K562 (cell line): ENCODE measurements at regions not wholly inside any gene's neighbourhood (a gene's known extent, or its start where the extent isn't known, plus 50 kb on each side); places are given as distances from the start of the nearest gene placed in this dataset.

Source experiments
- ATAC-seq: fragments of 200-7000 bp; cut with Tn5 transposase; 3 replicates; pipeline ENCODE4 v1.9.1; 2020; ENCODE audit warnings: moderate library complexity
- BruUV-seq: library from RNA; stranded (reverse); fragments of 400-500 nt; replicated peaks from 2 replicates; lab custom pipeline; 2021; lab: Mats Ljungman, UMichigan
- CTCF ChIA-PET: fragments of 300-600 bp; formaldehyde crosslinking; extraction: SDS; loops from one replicate; lab custom pipeline; 2021; ENCODE audit warnings: low intra/inter-chr PET ratio; lab: Yijun Ruan, JAX
- POLR2A ChIA-PET: fragments of 300-600, 350-650 bp; sonication (Branson Sonifier 250); formaldehyde crosslinking; extraction: SDS; loops from one replicate; lab custom pipeline; 2021; ENCODE audit warnings: antibody characterized with exemption, inconsistent platforms; lab: Yijun Ruan, JAX
- DNase-seq, 4 experiments: peaks; one replicate each; pipeline versions ENCODE4 v3.0.0 to v3.0.0-alpha.2; 2011 to 2018; ENCODE audit warnings: low spot score in 3 of 4, mixed read lengths in 3 of 4; ENCODE audit errors: extremely low read depth in 1 of 4
- FAIRE-seq: peaks from 2 replicates; lab custom pipeline; 2011; peaks lifted over from hg19 to GRCh38; lab: Jason Lieb, UNC
- H2AFZ ChIP-seq: 2 replicates; pipeline ENCODE4 v1.6.0; 2011; ENCODE audit warnings: low read depth, low read length, control low read depth, inconsistent platforms
- H3K27ac ChIP-seq: fragments of 200-600 bp; 3 replicates; pipeline ENCODE4 v1.8.0; 2011; ENCODE audit warnings: low read depth, mild to moderate bottlenecking, control low read depth, inconsistent platforms, low read length, moderate library complexity, mixed read lengths; ENCODE audit errors: extremely low read depth
- H3K27me3 ChIP-seq, 2 experiments: fragments of 300-600 bp in 1 of 2; 2 replicates in 1 of 2; 3 replicates in 1 of 2; pipeline versions ENCODE4 v1.6.0 to v1.8.0; 2011; ENCODE audit warnings: inconsistent platforms in 2 of 2, low read length in 2 of 2, mild to moderate bottlenecking in 1 of 2, mixed read lengths in 1 of 2, moderate library complexity in 1 of 2; ENCODE audit not compliant: control insufficient read depth in 2 of 2, insufficient read depth in 2 of 2
- H3K36me3 ChIP-seq: fragments of 300-600 bp; 3 replicates; pipeline ENCODE4 v1.8.0; 2011; ENCODE audit warnings: mild to moderate bottlenecking, low read length, inconsistent platforms; ENCODE audit not compliant: control insufficient read depth, insufficient read depth
- H3K4me1 ChIP-seq, 2 experiments: fragments of 200-600 bp in 1 of 2; replicated peaks in 1 of 2; 2 replicates in 1 of 2; 3 replicates in 1 of 2; pipeline versions ENCODE4 v1.5.1 to v1.8.0; 2011; ENCODE audit warnings: inconsistent platforms in 2 of 2, low read length in 2 of 2, mild to moderate bottlenecking in 1 of 2, mixed read lengths in 1 of 2, moderate library complexity in 1 of 2; ENCODE audit not compliant: control insufficient read depth in 2 of 2, insufficient read depth in 2 of 2
- H3K4me2 ChIP-seq: 2 replicates; pipeline ENCODE4 v1.6.1; 2011; ENCODE audit warnings: low read length, control low read depth, inconsistent platforms, mixed read lengths; ENCODE audit not compliant: insufficient read depth
- H3K4me3 ChIP-seq: fragments of 200-600 bp; sonication (generic), shearing (Covaris generic); 2 replicates; pipeline ENCODE4 v1.5.1; 2016; ENCODE audit warnings: control low read depth, inconsistent platforms
- H3K79me2 ChIP-seq: fragments of 200-600 bp; 3 replicates; pipeline ENCODE4 v1.8.0; 2011; ENCODE audit warnings: low read length, inconsistent platforms; ENCODE audit not compliant: control insufficient read depth, insufficient read depth
- H3K9ac ChIP-seq, 2 experiments: 2 replicates each; pipeline versions ENCODE4 v1.6.0 to v1.6.1; 2011; ENCODE audit warnings: low read depth in 2 of 2, low read length in 2 of 2, control low read depth in 1 of 2, inconsistent platforms in 1 of 2, mild to moderate bottlenecking in 1 of 2, mixed read lengths in 1 of 2; ENCODE audit not compliant: insufficient read depth in 1 of 2
- H3K9me1 ChIP-seq: one replicate; pipeline ENCODE4 v1.6.0; 2011; ENCODE audit warnings: inconsistent platforms, mild to moderate bottlenecking, low read length, moderate library complexity; ENCODE audit not compliant: control insufficient read depth, insufficient read depth
- H3K9me3 ChIP-seq: replicated peaks from 2 replicates; pipeline ENCODE4 v1.5.1; 2011; ENCODE audit warnings: low read depth, low read length, inconsistent platforms; ENCODE audit not compliant: control insufficient read depth, insufficient read depth
- H4K20me1 ChIP-seq: replicated peaks from 2 replicates; pipeline ENCODE4 v1.6.1; 2011; ENCODE audit warnings: low read length, inconsistent platforms, mixed read lengths; ENCODE audit not compliant: control insufficient read depth, insufficient read depth
- ARID3A ChIP-seq: IDR thresholded peaks from 2 replicates; pipeline ENCODE4 v1.6.1; 2012; ENCODE audit warnings: low read depth, low read length, improper control_type of control experiment, borderline replicate concordance
- BRF1 ChIP-seq: IDR thresholded peaks from 3 replicates; pipeline ENCODE4 v1.6.1; 2011; ENCODE audit warnings: borderline replicate concordance, mild to moderate bottlenecking; ENCODE audit not compliant: insufficient read length; ENCODE audit errors: extremely low read depth
- WGBS: fragments of 100-300 bp; shearing (Covaris generic); methylation state at CpG from one replicate; pipeline ENCODE4 v1.1.6; 2016; ENCODE audit warnings: low coverage, mixed read lengths; ENCODE audit not compliant: insufficient coverage; ENCODE audit errors: missing lambda C conversion rate; 5-methylcytosine and 5-hydroxymethylcytosine counted together
- in situ Hi-C: fragments of 300-500 bp; cut with MboI; formaldehyde crosslinking; loops from 4 replicates; pipeline ENCODE4 v1.15.0; 2018; ENCODE audit warnings: inconsistent platforms, mixed read lengths
- intact Hi-C: fragments of 100-400 bp; cut with micrococcal nuclease; formaldehyde crosslinking; loops from 2 replicates; pipeline ENCODE4 v1.14.2; 2022
- TF ChIP-seq, protein P1 (sequence below): sonication (generic); formaldehyde crosslinking; IDR thresholded peaks from 2 replicates; pipeline ENCODE4 v1.8.0; 2022; ENCODE audit warnings: missing genetic modification reagents, mild to moderate bottlenecking, borderline replicate concordance
- TF ChIP-seq, protein P2 (sequence below), 2 experiments: fragments of 450-650 bp in 1 of 2; sonication (generic) in 1 of 2; formaldehyde crosslinking in 1 of 2; IDR thresholded peaks in 1 of 2; conservative IDR thresholded peaks in 1 of 2; 2 replicates each; pipeline versions ENCODE4 v1.6.1 to v1.8.1; 2016 to 2023; ENCODE audit warnings: mild to moderate bottlenecking in 2 of 2, moderate library complexity in 2 of 2, inconsistent platforms in 1 of 2, missing genetic modification reagents in 1 of 2

DNA sequence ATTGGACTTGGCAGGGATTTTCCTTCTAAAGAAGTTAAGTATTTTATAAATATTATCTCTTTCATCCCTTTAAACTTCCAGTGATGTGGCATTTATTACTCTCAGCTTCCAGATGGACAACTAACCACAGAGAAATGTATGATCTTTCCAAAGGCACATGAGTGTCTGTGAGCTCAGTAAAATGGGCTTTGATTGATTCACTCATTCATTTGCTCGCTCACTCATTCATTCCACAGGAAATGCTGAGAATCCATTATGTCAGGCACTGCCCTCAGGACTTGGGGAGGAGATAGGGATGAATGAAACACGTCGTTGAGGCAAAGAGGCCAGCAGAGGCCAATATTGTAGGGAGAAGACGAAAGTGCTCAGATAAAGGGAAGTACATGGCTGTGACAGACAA, 359.3 kb downstream of the EFNB2 start:
- TF ChIP-seq BRF1, result no peak
- TF ChIP-seq, all 486 proteins: peak for 0
- in situ Hi-C loops, result no loop called here

DNA sequence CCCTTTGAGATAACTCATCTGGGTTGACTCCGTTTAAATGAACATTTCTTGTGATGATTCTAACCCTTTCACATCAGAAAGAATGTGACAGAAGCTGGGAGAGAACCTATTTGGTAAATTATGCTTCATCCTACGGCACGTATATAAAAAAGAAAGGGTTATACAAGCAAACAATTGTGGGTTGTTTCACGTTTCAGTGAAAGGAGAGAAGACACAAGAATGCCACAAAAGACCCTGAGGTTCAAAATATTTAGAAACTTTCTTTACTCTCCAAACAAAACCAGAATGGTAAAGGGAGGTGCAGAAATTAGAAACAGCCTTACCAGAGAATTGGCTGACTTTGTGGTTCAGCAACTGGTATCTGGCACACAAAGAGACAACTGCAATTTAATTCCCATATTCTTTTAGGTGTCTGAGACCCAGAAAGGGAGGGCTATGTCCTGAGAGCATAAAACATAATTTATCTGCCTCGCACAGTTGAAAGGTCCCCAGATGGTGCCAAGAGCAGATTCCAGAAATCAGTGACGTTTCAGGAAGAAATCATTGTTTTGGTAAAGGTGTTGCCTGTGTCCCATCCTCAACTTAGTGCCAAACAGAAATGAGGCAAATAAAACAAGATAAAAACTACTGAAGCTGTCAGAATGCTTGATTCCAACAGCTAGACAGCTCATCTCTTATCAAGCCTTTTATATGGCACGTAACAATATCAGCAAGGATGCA, 361.4 kb downstream of the EFNB2 start:
- no peak overlapping the region for H2AFZ ChIP-seq
- no peaks in the 10 kb centered on the region for H3K36me3 ChIP-seq
- FAIRE-seq (no peak), DNase-seq (no peak), ATAC-seq (no peak)
- no TSS peak for BruUV-seq
- no peaks in the 10 kb centered on the region for H3K79me2 ChIP-seq
- H3K9ac ChIP-seq, result no peak overlapping the region
- H3K4me3 ChIP-seq, result no peak overlapping the region
- no peaks in the 10 kb centered on the region for H3K4me1 ChIP-seq
- TF ChIP-seq ARID3A, result no peak
- TF ChIP-seq, protein P1, sequence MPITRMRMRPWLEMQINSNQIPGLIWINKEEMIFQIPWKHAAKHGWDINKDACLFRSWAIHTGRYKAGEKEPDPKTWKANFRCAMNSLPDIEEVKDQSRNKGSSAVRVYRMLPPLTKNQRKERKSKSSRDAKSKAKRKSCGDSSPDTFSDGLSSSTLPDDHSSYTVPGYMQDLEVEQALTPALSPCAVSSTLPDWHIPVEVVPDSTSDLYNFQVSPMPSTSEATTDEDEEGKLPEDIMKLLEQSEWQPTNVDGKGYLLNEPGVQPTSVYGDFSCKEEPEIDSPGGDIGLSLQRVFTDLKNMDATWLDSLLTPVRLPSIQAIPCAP, result no peak
- TF ChIP-seq, protein P2, sequence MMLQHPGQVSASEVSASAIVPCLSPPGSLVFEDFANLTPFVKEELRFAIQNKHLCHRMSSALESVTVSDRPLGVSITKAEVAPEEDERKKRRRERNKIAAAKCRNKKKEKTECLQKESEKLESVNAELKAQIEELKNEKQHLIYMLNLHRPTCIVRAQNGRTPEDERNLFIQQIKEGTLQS (IDR thresholded peaks at IDR 0.05), result no peak
- TF ChIP-seq, protein P2 (CRISPR knock-in tag; conservative IDR thresholded peaks at IDR 0.05), result no peak
- intact Hi-C loops (no loop called here), in situ Hi-C loops (no loop called here)
- 2% methylated on average over 7 of the region's 7 CpGs for WGBS
- no peak overlapping the region for H3K4me2 ChIP-seq
- H3K9me3 ChIP-seq, result no peaks in the 10 kb centered on the region
- H3K27ac ChIP-seq, result no peak overlapping the region
- ChIA-PET POLR2A (no interaction called here), CTCF (no interaction called here)
- no peaks in the 10 kb centered on the region for H3K9me1 ChIP-seq
- no peaks in the 10 kb centered on the region for H3K27me3 ChIP-seq
- no peaks in the 10 kb centered on the region for H4K20me1 ChIP-seq

More for the DNA sequence above, 359.3 kb downstream of the EFNB2 start:
- Histone ChIP-seq H2AFZ (no peak overlapping the region), H3K27ac (no peak overlapping the region), H3K4me1 (no peaks in the 10 kb centered on the region), H3K4me2 (no peak overlapping the region), H3K4me3 (no peak overlapping the region), H3K27me3 (no peaks in the 10 kb centered on the region), H4K20me1 (no peaks in the 10 kb centered on the region), H3K9ac (no peak overlapping the region), H3K36me3 (no peaks in the 10 kb centered on the region), H3K9me3 (no peaks in the 10 kb centered on the region), H3K79me2 (no peaks in the 10 kb centered on the region), H3K9me1 (no peaks in the 10 kb centered on the region)
- ATAC-seq (no peak), DNase-seq (no peak), FAIRE-seq (no peak)
- CTCF ChIA-PET, result no interaction called here
- 5% methylated on average over 4 of the region's 4 CpGs for WGBS
- intact Hi-C loops, result no loop called here
- POLR2A ChIA-PET, result no interaction called here
- BruUV-seq, result no TSS peak
